ENCODE measurements at regions not wholly inside any gene's neighbourhood (a gene's known extent, or its start where the extent isn't known, plus 50 kb on each side); places are given as distances from the start of the nearest gene placed in this dataset.

GRCh38 chr5:67673618-67674017, 477.0 kb upstream of the CD180 start:
- Mint-ChIP-seq H3K9me3 (peaks cover under 1% of the 10 kb centered on the region), H3K27ac (no peak overlapping the region), H3K4me3 (no peak overlapping the region), H3K36me3 (ENCODE audit: low read depth) (no peaks in the 10 kb centered on the region), H3K4me1 (ENCODE audit: low read depth) (no peaks in the 10 kb centered on the region), H3K27me3 (no peaks in the 10 kb centered on the region)
- no peak overlapping the region for H3K27ac ChIP-seq (ENCODE audit: low read depth in 1 of 2, low read length in 2 of 2)
- no peak for DNase-seq
- POLR2A ChIA-PET: no interaction called here
- CTCF ChIA-PET: no interaction called here
- H3K4me3 ChIP-seq (ENCODE audit: low read length): no peak overlapping the region
- intact Hi-C loops (cut with DNase I, micrococcal nuclease): no loop called here
- peaks cover 0 to 4% of the 10 kb centered on the region in 2 experiments for H3K27me3 ChIP-seq (ENCODE audit: control insufficient read depth in 1 of 2, insufficient read depth in 2 of 2, low read length in 2 of 2)
- ATAC-seq (ENCODE audit: poor library complexity): no peak
- no peaks in the 10 kb centered on the region for H3K4me1 ChIP-seq (ENCODE audit: insufficient read depth, low read length)
- no peaks in the 10 kb centered on the region for H3K36me3 ChIP-seq (ENCODE audit: insufficient read depth, low read length)
- TF ChIP-seq CTCF (IDR thresholded peaks at IDR 0.05): no peak
- H3K9me3 ChIP-seq (ENCODE audit: control insufficient read depth in 1 of 2, insufficient read depth in 1 of 2, low read length in 2 of 2): peaks cover 0 to 4% of the 10 kb centered on the region in 2 experiments

- no peak for TF ChIP-seq CTCF (IDR thresholded peaks at IDR 0.05)
- Histone ChIP-seq H3K27ac (ENCODE audit: low read depth in 1 of 2, low read length in 2 of 2) (no peak overlapping the region), H3K36me3 (ENCODE audit: insufficient read depth, low read length) (no peaks in the 10 kb centered on the region), H3K9me3 (ENCODE audit: control insufficient read depth in 1 of 2, insufficient read depth in 1 of 2, low read length in 2 of 2) (peaks cover 0 to 4% of the 10 kb centered on the region in 2 experiments), H3K4me3 (ENCODE audit: low read length) (no peak overlapping the region), H3K27me3 (ENCODE audit: control insufficient read depth in 1 of 2, insufficient read depth in 2 of 2, low read length in 2 of 2) (peaks cover 0 to 4% of the 10 kb centered on the region in 2 experiments), H3K4me1 (ENCODE audit: insufficient read depth, low read length) (no peaks in the 10 kb centered on the region)
- DNase-seq: no peak
- Mint-ChIP-seq H3K36me3 (ENCODE audit: low read depth) (no peaks in the 10 kb centered on the region), H3K27me3 (no peaks in the 10 kb centered on the region), H3K4me3 (no peak overlapping the region), H3K4me1 (ENCODE audit: low read depth) (no peaks in the 10 kb centered on the region), H3K27ac (no peak overlapping the region), H3K9me3 (peaks cover 5% of the 10 kb centered on the region)
- ATAC-seq (ENCODE audit: poor library complexity): no peak
- intact Hi-C loops (cut with DNase I, micrococcal nuclease): no loop called here
- ChIA-PET POLR2A (no interaction called here), CTCF (no interaction called here)
These were observed 476.6 kb upstream of the CD180 start for GRCh38 chr5:67673180-67673579.

- Histone ChIP-seq H3K27ac (ENCODE audit: low read depth in 1 of 2, low read length in 2 of 2) (no peak overlapping the region), H3K27me3 (ENCODE audit: control insufficient read depth in 1 of 2, insufficient read depth in 2 of 2, low read length in 2 of 2) (peaks cover 0 to 4% of the 10 kb centered on the region in 2 experiments), H3K9me3 (ENCODE audit: control insufficient read depth in 1 of 2, insufficient read depth in 1 of 2, low read length in 2 of 2) (peaks cover 0 to 4% of the 10 kb centered on the region in 2 experiments), H3K4me1 (ENCODE audit: insufficient read depth, low read length) (no peaks in the 10 kb centered on the region), H3K36me3 (ENCODE audit: insufficient read depth, low read length) (no peaks in the 10 kb centered on the region), H3K4me3 (ENCODE audit: low read length) (no peak overlapping the region)
- Mint-ChIP-seq H3K27ac (no peak overlapping the region), H3K27me3 (no peaks in the 10 kb centered on the region), H3K4me3 (no peak overlapping the region), H3K4me1 (ENCODE audit: low read depth) (no peaks in the 10 kb centered on the region), H3K36me3 (ENCODE audit: low read depth) (no peaks in the 10 kb centered on the region), H3K9me3 (peaks cover 5% of the 10 kb centered on the region)
- ATAC-seq (ENCODE audit: poor library complexity) (no peak), DNase-seq (no peak)
- ChIA-PET CTCF (interaction anchor here (0.5 kb wide), 1 partner anchor 427 kb away, joined by 4 read pairs; no protein-coding TSS in a partner anchor), POLR2A (no interaction called here)
- intact Hi-C loops (cut with DNase I, micrococcal nuclease): no loop called here
- no peak for TF ChIP-seq CTCF (IDR thresholded peaks at IDR 0.05)
These were observed 476.0 kb upstream of the CD180 start for GRCh38 chr5:67672636-67673035.

All from CD4-positive, alpha-beta T cell (primary cell).